GM12873 (cell line): ENCODE measurements at regions not wholly inside any gene's neighbourhood (a gene's known extent, or its start where the extent isn't known, plus 50 kb on each side); places are given as distances from the start of the nearest gene placed in this dataset.

Experiments used
- CTCF ChIP-seq: IDR thresholded peaks from 2 replicates; pipeline ENCODE4 v1.5.1; 2012; ENCODE audit warnings: low read depth, mild to moderate bottlenecking, moderate library complexity, low read length, control low read depth; ENCODE audit not compliant: insufficient read depth; ENCODE audit errors: missing control alignments

DNA sequence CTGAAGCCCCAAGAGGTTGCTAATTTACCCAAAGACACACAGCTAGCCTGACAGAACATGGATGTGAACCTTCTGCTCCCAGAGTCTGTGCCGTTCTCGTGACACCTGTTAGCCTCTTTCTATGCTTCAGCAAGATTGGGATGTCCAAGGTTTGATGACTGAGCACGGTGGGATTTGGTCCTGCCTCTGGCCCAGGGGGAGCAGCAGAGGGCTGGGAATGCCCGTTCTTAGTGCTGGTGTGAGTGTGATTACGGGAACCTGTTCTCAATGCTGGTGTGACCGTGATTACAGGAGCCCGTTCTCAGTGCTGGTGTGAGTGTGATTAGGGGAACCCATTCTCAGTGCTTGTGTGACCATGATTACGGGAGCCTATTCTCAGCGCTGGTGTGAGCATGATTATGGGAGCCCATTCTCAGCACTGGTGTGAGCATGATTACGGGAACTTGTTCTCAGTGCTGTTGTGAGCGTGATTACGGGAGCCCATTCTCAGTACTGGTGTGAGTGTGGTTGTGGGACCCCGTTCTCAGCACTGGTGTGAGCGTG is 67.3 kb upstream of the SNTG2 start:
- no peak for TF ChIP-seq CTCF

- no peak for TF ChIP-seq CTCF
Measured at GRCh38 chr2:881204-881918, 69.3 kb upstream of the SNTG2 start.

GRCh38 chr2:880201-880970 is 70.3 kb upstream of the SNTG2 start:
- no peak for TF ChIP-seq CTCF

- no peak for TF ChIP-seq CTCF
Measured at GRCh38 chr2:879540-879939, 71.1 kb upstream of the SNTG2 start.

GRCh38 chr2:878245-878930 is 72.3 kb upstream of the SNTG2 start:
- TF ChIP-seq CTCF = no peak

- no peak for TF ChIP-seq CTCF
Measured at GRCh38 chr2:877747-878146, 72.9 kb upstream of the SNTG2 start.
